Activated CD4-positive, alpha-beta T cell treated with anti-CD3 and anti-CD28 coated beads, Interleukin-2, amount 50 U/mL, for 1 hour (primary cell): ENCODE measurements at regions not wholly inside any gene's neighbourhood (a gene's known extent, or its start where the extent isn't known, plus 50 kb on each side); places are given as distances from the start of the nearest gene placed in this dataset.

Source experiments
- DNase-seq: peaks from one replicate; pipeline ENCODE4 v3.0.0-alpha.2; 2020

DNA sequence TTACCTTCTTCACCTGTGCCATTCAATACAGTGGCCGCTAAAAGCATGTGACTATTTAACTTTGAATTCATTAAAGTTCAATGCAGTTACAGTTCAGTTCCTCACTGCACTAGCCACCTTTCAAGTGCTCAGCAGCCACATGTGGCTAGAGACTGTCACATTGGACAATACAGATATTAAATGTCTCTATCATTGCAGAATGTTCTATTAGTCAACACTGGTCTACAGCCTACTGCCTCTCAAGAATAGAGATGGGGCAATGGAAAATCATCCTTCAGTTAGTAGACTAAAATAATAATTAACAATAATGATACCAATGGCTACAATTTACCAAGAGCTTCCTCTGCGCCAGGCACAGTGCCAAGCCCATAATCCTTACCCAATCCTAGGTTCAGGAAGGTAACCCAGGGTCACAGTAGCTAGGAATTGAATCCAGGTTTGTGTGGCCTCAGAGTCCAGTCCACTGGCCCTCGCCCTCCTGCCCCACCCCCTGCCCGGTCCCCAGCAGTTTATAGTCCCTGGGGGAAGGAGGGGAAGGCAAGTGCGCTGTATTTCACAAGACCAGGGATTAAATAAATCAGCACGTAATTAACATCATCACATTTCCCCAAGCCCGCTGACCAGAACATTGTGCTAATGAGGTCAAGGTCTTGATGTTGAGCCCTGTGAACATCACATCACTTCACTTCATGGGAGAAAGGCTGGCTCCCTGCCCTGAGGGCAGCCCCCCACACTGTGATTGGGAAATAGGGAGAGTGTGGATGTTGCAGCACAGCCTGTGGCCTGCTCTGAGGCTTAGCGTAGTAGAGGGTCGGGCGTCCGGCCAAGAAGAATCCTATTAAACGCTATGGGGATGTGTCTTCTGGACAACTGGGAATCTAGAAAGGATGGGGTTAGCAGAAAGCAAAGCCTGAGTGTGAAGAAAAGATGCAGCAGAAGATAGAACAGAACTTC is 147.2 kb downstream of the VEGFA start:
- no peak for DNase-seq

GRCh38 chr6:43915986-43916923 is 146.2 kb downstream of the VEGFA start:
- no peak for DNase-seq

DNA sequence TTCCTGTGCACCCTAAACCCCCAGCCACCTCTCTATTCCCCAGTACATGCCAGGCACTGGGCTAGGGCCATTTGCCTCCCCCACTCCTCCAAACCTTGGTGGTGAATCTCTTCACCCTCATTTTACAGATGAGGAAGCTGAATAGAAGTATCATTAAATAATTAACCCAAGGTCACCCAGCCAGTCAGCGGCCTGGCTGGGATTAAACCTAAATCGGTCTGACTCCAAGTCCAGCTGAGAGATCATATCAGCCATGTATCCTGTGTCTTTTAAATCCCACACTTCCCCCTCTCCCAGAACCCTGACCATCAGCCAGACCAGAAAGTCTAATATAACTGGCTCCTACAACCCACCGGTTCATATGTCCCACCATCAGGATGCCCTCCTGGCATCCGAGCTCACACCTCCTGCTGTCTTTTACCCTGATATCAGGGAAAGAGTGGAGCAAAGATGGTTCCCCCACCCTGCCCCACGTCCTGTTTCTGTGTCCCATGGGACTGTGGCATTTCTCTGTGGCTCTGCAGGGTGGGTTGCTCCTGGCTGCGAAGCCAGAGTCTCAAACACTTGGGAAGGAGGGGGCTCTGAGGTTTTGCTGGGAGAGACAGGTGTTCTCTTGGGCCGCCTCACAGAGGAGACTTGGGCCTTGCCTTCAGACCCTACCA is 145.3 kb downstream of the VEGFA start:
- no peak for DNase-seq

DNA sequence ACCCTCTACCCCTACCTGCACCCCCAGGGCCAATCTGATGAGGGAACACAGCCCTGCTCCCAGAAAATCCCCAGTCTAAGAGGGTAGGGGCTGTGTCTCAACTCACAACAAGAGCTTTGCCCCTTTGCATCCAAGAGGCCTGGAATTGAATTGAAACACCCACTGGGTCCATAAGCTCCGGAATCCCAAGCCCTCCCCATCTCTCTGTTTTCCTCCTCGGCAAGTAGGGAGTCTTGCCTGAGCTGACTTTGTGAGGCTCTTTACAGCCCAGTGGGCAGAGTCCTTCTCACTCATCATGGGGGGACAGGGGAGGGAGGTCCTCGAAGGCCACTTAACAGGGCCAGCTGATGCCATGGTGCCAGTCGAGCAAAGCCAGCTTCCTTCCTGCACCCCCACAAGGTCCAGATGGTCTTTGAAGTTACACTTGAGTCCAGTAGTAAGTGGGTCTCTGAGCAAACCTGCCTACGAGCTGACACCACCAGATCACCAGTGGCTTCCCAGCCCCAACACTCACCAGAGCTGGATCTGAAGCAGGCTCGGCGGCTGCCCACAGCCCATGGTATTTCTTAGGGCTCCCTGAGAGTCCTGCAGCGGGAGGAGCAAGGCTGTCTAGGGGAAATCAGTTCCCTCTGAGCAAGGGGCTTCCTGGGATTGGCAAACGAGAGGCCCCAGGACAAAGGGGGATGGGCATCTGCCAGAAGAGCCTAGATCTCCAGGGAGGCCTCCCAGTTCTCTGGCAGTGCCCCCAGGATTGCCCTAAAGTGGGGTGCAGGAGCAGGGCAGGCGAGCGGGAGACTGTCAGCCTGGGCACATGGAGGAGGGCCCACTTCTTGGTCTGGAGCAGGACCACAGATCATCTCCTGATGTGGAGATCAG is 144.5 kb downstream of the VEGFA start:
- DNase-seq = no peak

DNA sequence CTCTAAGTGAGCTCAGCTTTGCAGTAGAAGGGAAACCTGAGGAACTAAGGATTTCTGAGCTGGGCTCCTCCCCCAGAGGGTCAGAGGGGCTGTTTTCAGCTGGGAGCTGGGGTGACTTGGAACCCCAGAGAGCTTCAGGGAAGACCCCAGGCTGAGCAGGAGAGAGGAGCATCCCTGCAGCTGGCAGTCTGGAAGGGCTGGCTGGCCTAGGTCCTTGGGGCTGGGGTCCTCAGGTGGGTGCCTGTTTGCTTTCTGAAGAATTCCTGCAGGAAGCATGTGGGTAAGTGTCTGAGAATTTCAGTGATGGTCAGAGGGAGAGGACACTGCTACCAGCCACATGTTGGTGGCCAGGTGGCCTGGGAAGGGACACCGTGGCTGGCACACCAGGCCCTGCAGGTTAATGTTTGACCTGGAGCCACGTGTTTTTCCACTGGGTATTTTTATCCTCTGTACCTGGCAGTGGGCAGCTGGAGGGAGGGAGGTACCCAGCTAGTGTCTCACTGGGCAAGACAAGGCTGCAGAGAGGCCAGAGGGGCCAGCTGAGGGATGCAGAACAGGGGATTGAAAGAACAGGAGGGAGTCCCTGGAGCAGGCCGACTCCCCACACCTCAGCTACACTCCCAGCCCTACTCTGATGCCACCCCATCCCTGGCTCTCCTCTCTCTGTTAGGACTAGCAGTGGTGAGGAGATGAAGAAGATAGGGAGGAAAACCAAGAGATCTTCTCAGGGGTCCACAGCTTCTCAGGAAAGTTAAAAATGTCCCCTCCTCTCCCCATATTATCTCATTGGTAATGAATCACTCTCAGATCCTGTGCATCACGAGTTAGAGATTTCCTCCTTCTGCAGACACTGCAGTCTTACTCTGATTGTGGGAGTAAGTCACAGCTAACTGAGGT is 143.6 kb downstream of the VEGFA start:
- DNase-seq = no peak

DNA sequence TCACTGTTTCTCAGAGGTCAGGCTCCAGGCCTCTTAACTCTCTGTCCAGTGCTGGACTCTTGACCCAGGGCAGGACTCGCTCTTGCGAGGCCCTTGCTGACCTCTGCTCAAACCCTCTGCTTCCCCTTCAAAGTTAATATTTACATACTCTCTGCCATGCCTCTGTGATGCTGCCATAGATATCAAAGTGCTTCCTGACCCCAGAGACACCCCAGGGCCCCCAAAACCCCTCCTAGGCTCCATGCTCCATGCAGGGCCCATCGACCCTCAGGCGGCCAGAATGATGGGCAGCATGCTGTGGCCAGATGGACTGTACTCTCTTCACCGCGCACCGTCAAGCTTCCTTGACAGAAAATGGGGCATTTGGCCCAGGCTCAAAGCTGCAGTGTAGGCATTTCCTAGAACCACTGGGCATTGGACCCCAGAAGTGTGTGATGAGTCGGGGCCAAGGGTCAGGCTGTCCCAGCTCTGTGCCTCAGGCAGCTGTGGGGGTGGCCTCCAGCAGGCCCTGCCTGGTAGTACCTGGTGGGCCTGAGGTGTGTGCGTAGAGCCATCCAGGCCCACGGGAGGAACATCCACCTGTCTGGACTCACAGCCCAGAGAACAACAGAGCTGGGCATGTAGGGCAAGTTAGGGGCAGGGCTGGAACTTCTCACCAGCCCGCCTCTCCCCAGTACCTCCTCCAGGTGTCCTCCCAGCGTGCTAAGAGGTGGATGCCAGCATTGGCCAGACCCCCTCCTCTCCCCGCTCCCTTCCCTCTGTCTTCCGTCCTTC is 142.8 kb downstream of the VEGFA start:
- DNase-seq = no peak

DNA sequence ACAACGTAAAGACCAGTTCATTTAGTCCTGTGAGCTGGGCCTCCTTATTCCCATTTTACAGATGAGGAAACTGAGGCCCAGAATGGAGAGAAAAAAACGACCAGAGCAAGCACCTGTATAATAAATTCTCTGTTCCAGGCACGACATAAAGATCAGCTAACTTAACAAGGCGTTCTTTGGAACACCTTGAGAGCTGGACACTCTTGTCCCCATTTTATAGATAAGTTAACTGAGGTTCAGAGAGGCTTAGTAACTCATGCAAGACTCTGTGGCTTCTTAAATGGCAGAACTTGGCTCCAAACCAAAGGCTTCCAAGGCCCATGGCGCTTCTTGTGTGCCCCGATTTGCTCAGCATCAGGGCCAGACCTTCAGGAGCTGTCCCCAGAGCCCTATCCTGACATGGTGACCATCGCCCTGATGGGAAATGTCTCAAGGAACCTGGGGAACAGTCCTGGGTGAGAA is 142.1 kb downstream of the VEGFA start:
- no peak for DNase-seq

DNA sequence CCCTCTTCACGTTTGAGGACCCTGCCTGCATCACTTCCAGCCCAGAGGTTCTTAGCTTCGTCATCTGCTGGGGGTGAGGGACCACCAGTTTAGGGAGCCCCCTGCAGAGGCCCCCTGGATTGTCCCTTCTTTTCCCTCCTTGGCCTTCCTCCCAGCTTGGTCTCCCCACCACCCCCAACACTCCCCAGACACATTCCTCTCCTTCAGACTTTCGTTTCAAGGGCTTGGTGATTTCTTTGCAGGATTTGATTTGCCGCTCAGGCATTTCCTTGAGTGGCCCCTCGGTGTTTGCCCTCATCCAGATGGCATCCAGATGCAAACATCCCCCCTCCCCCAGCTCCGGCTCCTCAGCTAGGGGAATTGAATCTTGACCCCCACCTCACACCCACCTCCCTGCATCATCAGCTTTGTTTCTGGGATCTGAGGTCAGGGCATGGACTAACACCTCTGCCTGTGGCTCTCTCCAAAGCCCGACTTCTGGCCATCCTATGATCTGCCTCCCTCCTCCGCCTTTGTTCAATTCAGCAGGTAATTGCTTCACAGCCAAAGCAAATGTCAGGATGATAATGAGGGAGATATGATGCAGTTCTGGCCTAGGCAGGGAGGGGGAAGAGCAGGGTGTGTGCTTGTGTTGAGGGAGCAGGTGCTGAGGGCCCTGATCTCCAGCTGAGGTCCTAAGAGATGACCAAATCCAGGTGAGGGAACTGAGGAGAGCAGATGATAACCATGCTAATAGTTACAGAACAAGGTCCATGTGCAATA is 141.5 kb downstream of the VEGFA start:
- no peak for DNase-seq

DNA sequence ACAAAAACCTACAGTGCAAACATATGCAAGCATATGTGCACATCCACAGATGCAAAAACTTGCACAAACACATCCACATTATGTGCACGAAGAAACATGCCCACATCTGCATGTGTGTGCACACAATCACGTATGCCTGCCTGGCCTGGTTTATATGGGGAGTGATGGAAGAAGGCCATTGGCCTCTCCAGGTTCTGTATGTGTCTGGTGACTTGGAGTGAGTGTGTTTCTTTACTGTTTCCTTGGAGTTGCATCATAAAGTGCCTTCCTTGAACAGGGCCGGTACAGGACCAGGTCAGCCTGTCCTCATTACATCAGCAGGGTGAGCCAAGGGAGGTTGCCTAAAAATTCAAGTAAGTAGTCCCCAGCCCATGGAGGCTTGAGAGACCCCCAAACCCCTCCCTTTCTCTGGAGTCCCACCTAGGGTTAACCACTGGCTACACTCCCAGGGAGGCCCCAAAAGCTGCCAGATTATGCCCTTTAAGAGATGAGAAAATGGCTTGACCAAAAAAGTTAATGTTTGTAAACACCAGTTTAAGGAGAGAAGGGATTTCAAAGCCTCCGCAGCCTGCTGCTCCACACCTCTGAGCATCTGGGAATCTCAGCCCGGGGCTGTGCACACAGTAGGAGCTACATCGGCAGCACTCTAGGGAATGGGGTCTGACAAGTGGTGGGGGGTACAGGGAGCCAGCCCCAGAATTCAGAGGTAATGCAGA is 140.8 kb downstream of the VEGFA start:
- DNase-seq = no peak

DNA sequence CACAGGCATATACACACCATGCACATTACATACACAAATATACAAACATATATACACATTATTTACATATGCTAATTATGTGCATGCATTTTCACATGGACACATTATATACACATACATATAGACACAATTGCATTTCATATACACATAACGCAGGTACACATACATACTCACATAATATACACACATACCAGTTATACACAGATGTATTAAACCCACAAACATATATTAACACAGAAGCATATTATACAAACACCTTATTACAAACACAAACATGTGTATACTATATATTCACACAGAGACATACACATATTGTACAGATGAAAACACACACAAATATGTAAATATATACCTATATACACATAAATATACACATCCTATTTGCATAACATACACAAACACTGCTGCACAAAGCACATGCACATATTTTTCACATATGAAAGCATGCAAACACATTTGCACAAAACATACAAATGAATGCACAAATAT is 140.2 kb downstream of the VEGFA start:
- no peak for DNase-seq

GRCh38 chr6:43909474-43910148 is 139.6 kb downstream of the VEGFA start:
- DNase-seq = no peak

GRCh38 chr6:43907789-43908472 is 137.9 kb downstream of the VEGFA start:
- no peak for DNase-seq

DNA sequence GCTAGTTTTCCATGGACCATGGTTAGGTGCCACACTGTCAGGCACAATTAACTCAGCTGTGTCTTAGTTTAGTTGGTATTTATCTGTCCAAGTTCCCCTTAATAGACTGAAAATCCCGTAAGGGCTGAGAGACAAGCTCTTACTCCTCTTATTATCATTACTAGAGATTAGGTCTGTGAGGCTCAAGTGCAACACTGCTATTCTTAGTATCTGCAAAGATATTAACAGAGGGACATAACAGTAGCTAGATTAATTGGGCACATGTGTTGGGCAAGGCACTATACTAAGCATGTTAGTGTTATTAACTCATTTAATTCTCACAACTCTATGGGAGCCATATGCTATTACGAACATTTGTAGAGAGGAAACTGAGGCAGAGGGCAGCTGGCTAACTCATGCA is 137.3 kb downstream of the VEGFA start:
- DNase-seq = no peak

DNA sequence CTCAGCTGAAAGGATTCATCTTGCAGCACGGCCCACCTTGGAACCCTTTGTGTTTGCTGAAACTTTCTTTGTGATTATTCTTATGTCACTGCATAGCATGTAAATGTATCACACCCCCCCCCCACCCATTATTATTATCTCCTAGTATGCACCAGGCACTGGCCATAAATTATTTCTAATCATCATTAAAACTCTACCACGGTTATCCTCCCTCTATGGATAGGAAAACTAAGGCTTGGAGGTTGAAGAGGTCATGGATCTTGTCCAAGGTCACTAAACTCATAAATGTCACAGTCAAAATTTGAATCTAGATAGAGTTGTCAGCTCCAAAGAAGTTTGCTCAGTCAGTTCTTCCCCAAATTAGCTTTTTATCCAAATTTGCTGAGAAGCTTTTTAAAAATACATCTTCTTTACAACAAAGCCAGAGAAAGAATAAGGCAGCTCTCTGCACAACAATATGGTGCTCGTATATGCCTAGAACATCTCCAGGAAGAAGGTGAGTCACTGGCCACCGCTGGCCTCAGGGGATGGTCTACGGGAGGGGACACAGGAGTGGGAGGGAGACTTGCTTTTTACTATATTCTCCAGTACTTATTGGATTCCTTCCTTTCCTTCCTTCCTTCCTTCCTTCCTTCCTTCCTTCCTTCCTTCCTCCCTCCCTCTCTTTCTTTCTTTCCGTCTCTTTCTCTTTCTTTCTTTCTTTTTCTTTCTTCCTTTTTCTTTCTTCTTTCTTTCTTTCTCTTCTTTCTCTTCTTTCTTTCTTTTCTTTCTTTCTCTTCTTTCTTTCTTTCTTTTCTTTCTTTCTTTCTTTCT is 134.5 kb downstream of the VEGFA start:
- no peak for DNase-seq

DNA sequence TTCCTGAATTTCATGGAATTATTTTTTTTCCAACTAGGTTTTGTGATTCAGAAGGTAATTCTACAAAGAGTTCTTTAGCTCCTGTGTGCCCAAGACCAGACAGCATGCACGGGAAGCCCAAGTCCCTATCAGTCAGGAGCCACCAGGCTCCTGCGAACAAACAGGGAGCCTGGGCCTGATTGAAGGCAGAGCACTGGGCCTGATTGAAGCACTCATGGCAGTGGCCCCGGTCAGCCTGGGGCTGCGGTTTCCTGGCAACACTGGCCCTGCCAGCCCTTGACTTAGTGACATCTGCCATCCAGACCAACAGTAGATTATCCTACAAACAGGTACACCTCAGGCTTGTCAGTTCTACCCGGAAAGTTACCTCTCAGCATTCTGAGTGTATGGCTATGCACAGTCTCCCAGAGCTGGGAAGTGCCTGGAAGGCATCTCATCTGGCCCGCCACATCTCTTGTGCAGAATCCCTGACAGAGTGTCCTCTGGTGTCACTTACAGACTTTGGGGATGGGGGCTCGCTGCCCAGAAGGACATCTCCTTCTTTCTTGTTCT is 133.8 kb downstream of the VEGFA start:
- DNase-seq = no peak

DNA sequence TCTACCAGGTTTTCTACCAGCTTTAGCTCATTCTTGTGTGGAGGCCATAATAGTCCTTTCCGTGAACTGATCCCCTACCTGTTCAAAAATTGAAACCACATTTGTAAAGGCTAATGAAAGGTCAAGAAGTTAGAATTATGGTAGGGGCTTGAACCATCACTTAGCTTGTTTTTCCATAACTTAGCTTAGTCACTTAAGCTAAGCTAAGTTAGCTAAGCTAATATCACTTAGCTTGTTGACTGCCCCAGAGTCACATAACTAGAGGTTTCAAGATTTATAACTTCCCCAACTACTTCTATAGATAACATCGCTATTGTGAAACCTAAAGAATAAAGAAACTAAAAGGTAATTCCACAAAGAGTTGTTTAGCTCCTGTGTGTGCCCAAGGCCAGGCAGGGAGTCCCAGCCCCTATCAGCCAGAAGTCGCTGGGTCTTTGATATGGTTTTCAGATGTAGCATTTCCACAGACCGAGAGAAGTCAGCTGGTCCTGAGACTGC is 131.8 kb downstream of the VEGFA start:
- no peak for DNase-seq
